Epithelial cell of proximal tubule (primary cell): ENCODE measurements at regions not wholly inside any gene's neighbourhood (a gene's known extent, or its start where the extent isn't known, plus 50 kb on each side); places are given as distances from the start of the nearest gene placed in this dataset.

Experiments used
- DNase-seq: peaks from one replicate; pipeline ENCODE4 v3.0.0-alpha.2; 2011; ENCODE audit warnings: low read depth
- H3K4me3 ChIP-seq: 2 replicates; pipeline ENCODE4 v1.5.1; 2011; ENCODE audit warnings: low read depth, mild to moderate bottlenecking, low read length
- CTCF ChIP-seq: conservative IDR thresholded peaks from 2 replicates; pipeline ENCODE4 v1.5.1; 2012; ENCODE audit warnings: low read depth, mild to moderate bottlenecking, low read length

DNA sequence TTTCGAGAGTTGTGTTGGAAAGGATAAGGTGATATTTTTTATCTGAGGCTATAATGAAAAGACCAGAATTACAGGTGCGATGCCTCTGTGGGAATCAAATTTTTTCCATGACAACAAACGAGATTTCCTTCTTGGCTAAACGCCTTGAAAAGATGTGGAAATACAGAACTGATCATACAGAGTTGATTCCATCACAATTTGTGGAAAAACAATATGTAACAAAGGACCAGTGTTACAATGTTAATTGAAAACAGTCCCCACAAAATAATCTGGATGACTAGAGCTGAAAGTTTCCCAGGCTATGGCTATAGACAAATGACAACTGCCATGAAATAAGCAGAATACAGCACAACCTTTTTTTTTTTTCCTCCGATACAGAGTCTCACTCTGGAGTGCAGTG lies 628.9 kb downstream of the DIAPH3 start:
- DNase-seq, result no peak
- no peak for TF ChIP-seq CTCF
- H3K4me3 ChIP-seq, result no peak overlapping the region

- TF ChIP-seq CTCF, result no peak
- no peak overlapping the region for H3K4me3 ChIP-seq
- DNase-seq, result no peak
Measured at GRCh38 chr13:59537500-59537899, 626.2 kb downstream of the DIAPH3 start.

GRCh38 chr13:59538512-59538911 lies 625.2 kb downstream of the DIAPH3 start:
- TF ChIP-seq CTCF, result no peak

GRCh38 chr13:59542303-59542702 lies 621.4 kb downstream of the DIAPH3 start:
- no peak overlapping the region for H3K4me3 ChIP-seq
- no peak for DNase-seq
- TF ChIP-seq CTCF, result no peak

More at GRCh38 chr13:59538512-59538911, 625.2 kb downstream of the DIAPH3 start:
- no peak overlapping the region for H3K4me3 ChIP-seq
- DNase-seq, result no peak

DNA sequence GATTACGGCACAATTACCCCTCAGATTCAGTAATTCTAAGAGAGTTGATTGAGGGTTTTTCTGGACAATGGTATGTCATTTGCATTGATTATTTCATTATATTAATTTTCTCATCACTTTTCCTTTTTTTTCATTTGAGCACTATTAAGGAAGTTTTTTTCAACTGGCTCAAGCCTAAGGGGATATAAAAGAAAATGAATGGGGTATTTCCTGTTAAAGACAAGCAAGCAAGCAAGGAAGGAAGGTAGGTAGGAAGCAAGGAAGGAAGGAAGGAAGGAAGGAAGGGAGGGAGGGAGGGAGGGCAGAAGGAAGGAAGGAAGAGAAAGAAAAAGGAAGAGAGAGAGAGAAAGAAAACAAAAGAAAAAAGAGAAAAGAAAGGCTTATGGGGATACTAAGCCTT lies 620.3 kb downstream of the DIAPH3 start:
- no peak overlapping the region for H3K4me3 ChIP-seq

DNA sequence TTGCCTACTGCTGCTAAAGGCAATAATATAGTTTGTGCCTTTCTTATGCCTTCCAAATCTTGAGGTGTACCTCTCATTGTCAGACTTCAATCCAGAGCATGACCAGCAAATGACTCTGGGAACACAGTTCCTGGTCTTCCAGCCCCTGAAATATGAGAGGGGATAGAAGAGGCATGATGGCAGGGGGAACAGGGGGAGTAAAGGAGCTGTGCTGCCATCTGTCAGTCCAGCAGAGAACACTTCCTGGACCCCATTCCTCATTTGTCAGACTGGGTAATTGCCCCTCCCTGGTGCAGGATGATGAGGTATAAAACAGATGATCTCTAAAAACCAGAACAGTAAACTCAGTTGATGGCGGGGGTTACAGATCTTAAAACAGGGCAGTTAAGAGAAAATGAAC lies 618.7 kb downstream of the DIAPH3 start:
- no peak overlapping the region for H3K4me3 ChIP-seq
- no peak for DNase-seq
- no peak for TF ChIP-seq CTCF

More for the DNA sequence above, 620.3 kb downstream of the DIAPH3 start:
- TF ChIP-seq CTCF, result no peak
- DNase-seq, result no peak

DNA sequence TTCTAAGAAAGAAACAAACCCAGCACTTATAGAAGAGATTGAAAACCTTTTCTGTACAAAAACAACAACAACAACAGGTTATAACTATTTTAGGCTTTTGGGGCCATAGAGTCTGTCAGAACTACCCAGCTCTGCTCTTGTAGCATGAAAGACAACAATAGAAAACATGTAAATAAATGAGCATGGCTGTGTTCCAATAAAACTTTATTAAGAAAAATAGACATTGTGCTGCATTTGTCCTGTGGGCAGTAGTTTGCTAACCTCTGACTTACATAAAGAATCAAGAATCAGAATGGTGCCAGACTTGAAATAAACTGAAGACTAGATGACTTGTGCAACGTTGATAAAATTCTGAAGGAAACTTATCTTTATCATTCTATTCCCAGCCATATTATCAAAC lies 617.5 kb downstream of the DIAPH3 start:
- H3K4me3 ChIP-seq, result no peak overlapping the region
- DNase-seq, result no peak
- no peak for TF ChIP-seq CTCF
